OCI-LY7 (cell line): ENCODE measurements at regions not wholly inside any gene's neighbourhood (a gene's known extent, or its start where the extent isn't known, plus 50 kb on each side); places are given as distances from the start of the nearest gene placed in this dataset.

Experiments used
- CTCF ChIP-seq: fragments of 200-600 bp; sonication (generic); conservative IDR thresholded peaks from 2 replicates; pipeline ENCODE4 v1.5.1; 2014; ENCODE audit warnings: mild to moderate bottlenecking, antibody characterized with exemption, low read length, moderate library complexity, mixed read lengths
- EZH2phosphoT487 ChIP-seq: fragments of 200-600 bp; sonication (generic); IDR thresholded peaks from 2 replicates; pipeline ENCODE4 v1.6.1; 2018; ENCODE audit warnings: low read depth, borderline replicate concordance, mild to moderate bottlenecking, mixed run types, antibody characterized with exemption, low read length, moderate library complexity, mixed read lengths

GRCh38 chr10:44261296-44261695 lies 123.6 kb downstream of the CXCL12 start:
- TF ChIP-seq CTCF (no peak), EZH2phosphoT487 (no peak)
